OCI-LY7 (cell line): ENCODE measurements at regions not wholly inside any gene's neighbourhood (a gene's known extent, or its start where the extent isn't known, plus 50 kb on each side); places are given as distances from the start of the nearest gene placed in this dataset.

Experiments
- EZH2phosphoT487 ChIP-seq: fragments of 200-600 bp; sonication (generic); IDR thresholded peaks from 2 replicates; pipeline ENCODE4 v1.6.1; 2018; ENCODE audit warnings: low read depth, borderline replicate concordance, mild to moderate bottlenecking, mixed run types, antibody characterized with exemption, low read length, moderate library complexity, mixed read lengths
- TF ChIP-seq, protein P1 (sequence below): fragments of 200-600 bp; sonication (generic); conservative IDR thresholded peaks from 2 replicates; pipeline ENCODE4 v1.5.1; 2014; ENCODE audit warnings: mild to moderate bottlenecking, antibody characterized with exemption, low read length, moderate library complexity, mixed read lengths

DNA sequence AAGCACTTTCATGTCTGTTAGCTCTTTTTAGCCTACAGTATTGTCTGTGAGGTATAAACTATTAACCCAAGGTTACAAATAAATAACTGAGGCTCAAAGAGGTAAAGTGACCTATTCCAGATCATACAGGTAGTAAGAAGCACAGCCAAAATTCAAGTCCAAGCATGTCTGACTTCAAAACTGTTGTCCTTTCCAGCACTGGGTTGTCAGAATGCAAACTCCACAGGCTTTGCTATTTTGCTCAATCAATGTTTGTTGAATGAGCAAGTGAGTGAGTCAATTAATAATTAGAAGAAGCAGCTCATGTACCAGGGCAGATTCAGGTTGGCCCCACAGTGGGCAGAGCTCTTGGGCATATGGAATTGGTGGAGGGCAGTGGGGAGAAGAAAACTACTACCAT, 134.1 kb upstream of the ARHGEF9 start:
- TF ChIP-seq, protein P1, sequence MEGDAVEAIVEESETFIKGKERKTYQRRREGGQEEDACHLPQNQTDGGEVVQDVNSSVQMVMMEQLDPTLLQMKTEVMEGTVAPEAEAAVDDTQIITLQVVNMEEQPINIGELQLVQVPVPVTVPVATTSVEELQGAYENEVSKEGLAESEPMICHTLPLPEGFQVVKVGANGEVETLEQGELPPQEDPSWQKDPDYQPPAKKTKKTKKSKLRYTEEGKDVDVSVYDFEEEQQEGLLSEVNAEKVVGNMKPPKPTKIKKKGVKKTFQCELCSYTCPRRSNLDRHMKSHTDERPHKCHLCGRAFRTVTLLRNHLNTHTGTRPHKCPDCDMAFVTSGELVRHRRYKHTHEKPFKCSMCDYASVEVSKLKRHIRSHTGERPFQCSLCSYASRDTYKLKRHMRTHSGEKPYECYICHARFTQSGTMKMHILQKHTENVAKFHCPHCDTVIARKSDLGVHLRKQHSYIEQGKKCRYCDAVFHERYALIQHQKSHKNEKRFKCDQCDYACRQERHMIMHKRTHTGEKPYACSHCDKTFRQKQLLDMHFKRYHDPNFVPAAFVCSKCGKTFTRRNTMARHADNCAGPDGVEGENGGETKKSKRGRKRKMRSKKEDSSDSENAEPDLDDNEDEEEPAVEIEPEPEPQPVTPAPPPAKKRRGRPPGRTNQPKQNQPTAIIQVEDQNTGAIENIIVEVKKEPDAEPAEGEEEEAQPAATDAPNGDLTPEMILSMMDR: no peak
- TF ChIP-seq EZH2phosphoT487: no peak
